K562 (cell line): ENCODE measurements at regions not wholly inside any gene's neighbourhood (a gene's known extent, or its start where the extent isn't known, plus 50 kb on each side); places are given as distances from the start of the nearest gene placed in this dataset.

Experiments
- ATAC-seq: fragments of 200-7000 bp; cut with Tn5 transposase; 3 replicates; pipeline ENCODE4 v1.9.1; 2020; ENCODE audit warnings: moderate library complexity
- BruUV-seq: library from RNA; stranded (reverse); fragments of 400-500 nt; replicated peaks from 2 replicates; lab custom pipeline; 2021; lab: Mats Ljungman, UMichigan
- CTCF ChIA-PET: fragments of 300-600 bp; formaldehyde crosslinking; extraction: SDS; loops from one replicate; lab custom pipeline; 2021; ENCODE audit warnings: low intra/inter-chr PET ratio; lab: Yijun Ruan, JAX
- POLR2A ChIA-PET: fragments of 300-600, 350-650 bp; sonication (Branson Sonifier 250); formaldehyde crosslinking; extraction: SDS; loops from one replicate; lab custom pipeline; 2021; ENCODE audit warnings: antibody characterized with exemption, inconsistent platforms; lab: Yijun Ruan, JAX
- DNase-seq, 4 experiments: peaks; one replicate each; pipeline versions ENCODE4 v3.0.0 to v3.0.0-alpha.2; 2011 to 2018; ENCODE audit warnings: low spot score in 3 of 4, mixed read lengths in 3 of 4; ENCODE audit errors: extremely low read depth in 1 of 4
- FAIRE-seq: peaks from 2 replicates; lab custom pipeline; 2011; peaks lifted over from hg19 to GRCh38; lab: Jason Lieb, UNC
- H2AFZ ChIP-seq: 2 replicates; pipeline ENCODE4 v1.6.0; 2011; ENCODE audit warnings: low read depth, low read length, control low read depth, inconsistent platforms
- H3K27ac ChIP-seq: fragments of 200-600 bp; 3 replicates; pipeline ENCODE4 v1.8.0; 2011; ENCODE audit warnings: low read depth, mild to moderate bottlenecking, control low read depth, inconsistent platforms, low read length, moderate library complexity, mixed read lengths; ENCODE audit errors: extremely low read depth
- H3K27me3 ChIP-seq, 2 experiments: fragments of 300-600 bp in 1 of 2; 2 replicates in 1 of 2; 3 replicates in 1 of 2; pipeline versions ENCODE4 v1.6.0 to v1.8.0; 2011; ENCODE audit warnings: inconsistent platforms in 2 of 2, low read length in 2 of 2, mild to moderate bottlenecking in 1 of 2, mixed read lengths in 1 of 2, moderate library complexity in 1 of 2; ENCODE audit not compliant: control insufficient read depth in 2 of 2, insufficient read depth in 2 of 2
- H3K36me3 ChIP-seq: fragments of 300-600 bp; 3 replicates; pipeline ENCODE4 v1.8.0; 2011; ENCODE audit warnings: mild to moderate bottlenecking, low read length, inconsistent platforms; ENCODE audit not compliant: control insufficient read depth, insufficient read depth
- H3K4me1 ChIP-seq, 2 experiments: fragments of 200-600 bp in 1 of 2; replicated peaks in 1 of 2; 2 replicates in 1 of 2; 3 replicates in 1 of 2; pipeline versions ENCODE4 v1.5.1 to v1.8.0; 2011; ENCODE audit warnings: inconsistent platforms in 2 of 2, low read length in 2 of 2, mild to moderate bottlenecking in 1 of 2, mixed read lengths in 1 of 2, moderate library complexity in 1 of 2; ENCODE audit not compliant: control insufficient read depth in 2 of 2, insufficient read depth in 2 of 2
- H3K4me2 ChIP-seq: 2 replicates; pipeline ENCODE4 v1.6.1; 2011; ENCODE audit warnings: low read length, control low read depth, inconsistent platforms, mixed read lengths; ENCODE audit not compliant: insufficient read depth
- H3K4me3 ChIP-seq: fragments of 200-600 bp; sonication (generic), shearing (Covaris generic); 2 replicates; pipeline ENCODE4 v1.5.1; 2016; ENCODE audit warnings: control low read depth, inconsistent platforms
- H3K79me2 ChIP-seq: fragments of 200-600 bp; 3 replicates; pipeline ENCODE4 v1.8.0; 2011; ENCODE audit warnings: low read length, inconsistent platforms; ENCODE audit not compliant: control insufficient read depth, insufficient read depth
- H3K9ac ChIP-seq, 2 experiments: 2 replicates each; pipeline versions ENCODE4 v1.6.0 to v1.6.1; 2011; ENCODE audit warnings: low read depth in 2 of 2, low read length in 2 of 2, control low read depth in 1 of 2, inconsistent platforms in 1 of 2, mild to moderate bottlenecking in 1 of 2, mixed read lengths in 1 of 2; ENCODE audit not compliant: insufficient read depth in 1 of 2
- H3K9me1 ChIP-seq: one replicate; pipeline ENCODE4 v1.6.0; 2011; ENCODE audit warnings: inconsistent platforms, mild to moderate bottlenecking, low read length, moderate library complexity; ENCODE audit not compliant: control insufficient read depth, insufficient read depth
- H3K9me3 ChIP-seq: replicated peaks from 2 replicates; pipeline ENCODE4 v1.5.1; 2011; ENCODE audit warnings: low read depth, low read length, inconsistent platforms; ENCODE audit not compliant: control insufficient read depth, insufficient read depth
- H4K20me1 ChIP-seq: replicated peaks from 2 replicates; pipeline ENCODE4 v1.6.1; 2011; ENCODE audit warnings: low read length, inconsistent platforms, mixed read lengths; ENCODE audit not compliant: control insufficient read depth, insufficient read depth
- CREB3 ChIP-seq: fragments of 450-650 bp; conservative IDR thresholded peaks from 2 replicates; pipeline ENCODE4 v1.6.1; 2016; ENCODE audit warnings: missing genetic modification characterization, low read depth, mild to moderate bottlenecking, missing compliant biosample characterization, moderate library complexity
- GABPB2 ChIP-seq: fragments of 250-450 bp; sonication (Bioruptor Pico); conservative IDR thresholded peaks from 2 replicates; pipeline ENCODE4 v1.5.1; 2021; ENCODE audit warnings: mild to moderate bottlenecking
- HNRNPK ChIP-seq: fragments of 200-400 bp; formaldehyde crosslinking; IDR thresholded peaks from one replicate; pipeline ENCODE4 v1.6.1; 2018; ENCODE audit warnings: mild to moderate bottlenecking, low read depth, low read length; ENCODE audit not compliant: poor library complexity, severe bottlenecking
- MCM2 ChIP-seq: fragments of 450-650 bp; IDR thresholded peaks from 2 replicates; pipeline ENCODE4 v1.6.1; 2017; ENCODE audit warnings: low read depth, mild to moderate bottlenecking
- TARDBP ChIP-seq: fragments of 450-650 bp; IDR thresholded peaks from 2 replicates; pipeline ENCODE4 v1.6.1; 2016
- ZBTB43 ChIP-seq: sonication (generic); formaldehyde crosslinking; IDR thresholded peaks from 2 replicates; pipeline ENCODE4 v1.8.0; 2023; ENCODE audit warnings: mild to moderate bottlenecking, missing genetic modification reagents
- ZNF75A ChIP-seq: fragments of 450-650 bp; formaldehyde crosslinking; IDR thresholded peaks from 2 replicates; pipeline ENCODE4 v1.4.0; 2020; ENCODE audit warnings: mild to moderate bottlenecking
- in situ Hi-C: fragments of 300-500 bp; cut with MboI; formaldehyde crosslinking; loops from 4 replicates; pipeline ENCODE4 v1.15.0; 2018; ENCODE audit warnings: inconsistent platforms, mixed read lengths
- intact Hi-C: fragments of 100-400 bp; cut with micrococcal nuclease; formaldehyde crosslinking; loops from 2 replicates; pipeline ENCODE4 v1.14.2; 2022

GRCh38 chr2:104091894-104092293 is 762.0 kb upstream of the POU3F3 start:
- POLR2A ChIA-PET: no interaction called here

More at GRCh38 chr2:104091894-104092293, 762.0 kb upstream of the POU3F3 start:
- Histone ChIP-seq H3K4me2 (no peak overlapping the region), H2AFZ (no peak overlapping the region), H3K9me3 (no peaks in the 10 kb centered on the region), H3K9ac (no peak overlapping the region), H3K27me3 (no peaks in the 10 kb centered on the region), H4K20me1 (no peaks in the 10 kb centered on the region), H3K9me1 (no peaks in the 10 kb centered on the region), H3K79me2 (no peaks in the 10 kb centered on the region), H3K36me3 (no peaks in the 10 kb centered on the region), H3K27ac (no peak overlapping the region), H3K4me3 (no peak overlapping the region), H3K4me1 (no peaks in the 10 kb centered on the region)
- FAIRE-seq: no peak
- intact Hi-C loops (no loop called here), in situ Hi-C loops (no loop called here)
- no TSS peak for BruUV-seq
- CTCF ChIA-PET: no interaction called here
- no peak for ATAC-seq
- TF ChIP-seq MCM2 (no peak), HNRNPK (no peak), ZBTB43 (CRISPR knock-in tag) (no peak), TARDBP (no peak), CREB3 (tag) (no peak), GABPB2 (CRISPR knock-in tag) (no peak), ZNF75A (no peak)
- DNase-seq: no peak
